DMS 273 (cell line): ENCODE measurements at regions not wholly inside any gene's neighbourhood (a gene's known extent, or its start where the extent isn't known, plus 50 kb on each side); places are given as distances from the start of the nearest gene placed in this dataset.
"Not testable (repeated sequence)": the region's sequence is repeated elsewhere in the genome, so short reads cannot be mapped to it uniquely, and the experiment has no call there.

Experiments used
- DNase-seq: peaks from one replicate; lab custom pipeline; 2025; ENCODE audit not compliant: unreplicated experiment; lab: John Stamatoyannopoulos, UW

DNA sequence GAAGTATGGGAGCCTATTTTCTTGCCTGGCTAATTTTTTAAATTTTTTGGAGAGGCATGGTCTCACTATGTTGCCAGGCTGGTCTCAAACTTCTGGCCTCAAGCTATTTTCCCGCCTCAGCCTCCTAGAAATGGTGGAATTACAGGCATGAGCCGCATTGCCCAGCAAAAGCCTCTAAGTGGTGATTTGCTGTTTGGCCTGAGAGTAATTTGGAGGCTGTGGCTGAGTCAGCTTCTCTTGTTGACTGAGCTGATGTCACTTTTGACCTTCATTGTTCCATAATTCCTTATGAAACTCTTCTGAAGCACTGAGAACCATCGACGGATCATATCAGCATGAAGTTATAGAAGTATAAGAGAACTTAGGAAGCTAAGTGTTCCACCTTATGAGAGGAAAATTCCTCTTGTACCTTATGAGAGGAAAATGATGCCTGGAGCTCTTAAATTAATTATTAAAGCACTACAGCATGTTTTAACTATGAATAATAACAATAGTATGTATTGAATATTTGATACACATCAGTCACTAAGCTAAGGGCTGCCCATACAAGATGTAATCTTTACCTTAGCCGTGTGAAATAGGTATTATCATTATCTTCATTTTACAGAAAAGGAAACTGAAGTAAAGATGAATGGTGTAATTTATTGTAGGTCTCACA, 220.8 kb upstream of the MON1B start:
- no peak for DNase-seq

DNA sequence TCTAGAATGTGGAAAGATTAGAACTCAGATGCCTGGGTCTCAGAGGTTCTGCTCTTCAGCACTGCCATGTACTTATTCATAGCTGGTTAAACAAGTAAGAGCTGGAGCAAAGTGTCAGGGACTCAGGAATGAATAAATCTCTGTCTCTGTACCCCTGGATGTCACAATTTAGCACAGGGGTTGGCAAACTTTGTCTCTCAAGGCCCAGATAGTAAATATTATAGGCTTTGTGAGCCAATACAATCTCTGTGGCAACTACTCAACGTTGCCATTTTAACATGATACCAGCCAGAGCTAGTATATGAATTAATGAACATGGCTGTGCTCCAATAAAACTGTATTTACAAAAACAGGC, 220.3 kb upstream of the MON1B start:
- DNase-seq = no peak

DNA sequence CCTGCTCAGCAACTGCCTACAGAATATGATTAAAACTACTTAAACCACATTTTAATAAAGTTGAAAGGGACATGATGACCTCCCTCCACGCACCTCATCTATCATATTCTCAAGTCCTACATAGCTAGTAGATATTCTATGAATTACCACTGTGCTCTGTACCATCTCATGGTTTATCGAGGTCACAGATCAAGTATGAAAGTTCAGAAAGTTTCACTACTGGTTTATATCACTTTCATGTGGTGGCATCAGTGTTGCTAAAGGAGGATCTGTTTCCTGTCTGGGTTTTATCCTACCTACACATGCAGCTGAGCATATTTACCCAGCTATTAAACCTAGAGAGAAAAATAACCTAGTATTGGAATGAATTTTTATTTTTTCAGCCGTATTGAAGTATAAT, 214.9 kb upstream of the MON1B start:
- no peak for DNase-seq

DNA sequence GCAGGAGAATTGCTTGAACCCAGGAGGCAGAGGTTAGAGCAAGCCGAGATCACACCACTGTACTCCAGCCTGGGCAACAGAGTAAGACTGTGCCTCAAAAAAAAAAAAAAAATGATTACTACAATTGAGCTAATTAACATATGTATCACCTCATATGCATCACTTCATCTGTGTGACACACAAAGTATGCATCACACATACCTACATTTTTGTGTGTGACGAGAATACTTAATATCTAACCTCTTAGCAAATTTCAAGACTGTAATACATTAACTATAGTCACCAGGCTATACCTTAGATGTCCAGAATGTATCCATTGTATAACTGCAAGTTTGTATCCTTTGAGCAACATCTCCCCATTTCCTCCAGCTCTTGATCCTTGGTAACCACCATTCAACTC, 214.2 kb upstream of the MON1B start:
- no peak for DNase-seq

DNA sequence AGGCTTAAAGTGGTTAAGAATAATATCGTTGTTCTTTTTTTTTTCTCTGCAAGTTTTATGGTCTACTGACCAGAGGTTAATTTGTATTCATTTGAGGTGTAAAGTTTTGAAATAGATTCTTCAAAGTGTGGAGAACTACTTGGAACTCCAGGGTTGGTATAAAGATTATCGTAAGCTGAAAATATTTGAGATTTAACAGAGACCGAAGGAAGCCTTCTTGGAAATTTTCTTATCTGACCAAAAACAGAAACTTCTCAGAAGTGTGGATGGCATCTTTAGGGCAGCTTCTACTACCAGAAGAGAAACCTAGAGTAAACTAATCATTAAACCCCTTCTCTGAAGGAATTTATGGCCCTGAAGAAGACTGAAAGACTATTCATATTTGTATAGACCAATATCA, 206.8 kb upstream of the MON1B start:
- no peak for DNase-seq

DNA sequence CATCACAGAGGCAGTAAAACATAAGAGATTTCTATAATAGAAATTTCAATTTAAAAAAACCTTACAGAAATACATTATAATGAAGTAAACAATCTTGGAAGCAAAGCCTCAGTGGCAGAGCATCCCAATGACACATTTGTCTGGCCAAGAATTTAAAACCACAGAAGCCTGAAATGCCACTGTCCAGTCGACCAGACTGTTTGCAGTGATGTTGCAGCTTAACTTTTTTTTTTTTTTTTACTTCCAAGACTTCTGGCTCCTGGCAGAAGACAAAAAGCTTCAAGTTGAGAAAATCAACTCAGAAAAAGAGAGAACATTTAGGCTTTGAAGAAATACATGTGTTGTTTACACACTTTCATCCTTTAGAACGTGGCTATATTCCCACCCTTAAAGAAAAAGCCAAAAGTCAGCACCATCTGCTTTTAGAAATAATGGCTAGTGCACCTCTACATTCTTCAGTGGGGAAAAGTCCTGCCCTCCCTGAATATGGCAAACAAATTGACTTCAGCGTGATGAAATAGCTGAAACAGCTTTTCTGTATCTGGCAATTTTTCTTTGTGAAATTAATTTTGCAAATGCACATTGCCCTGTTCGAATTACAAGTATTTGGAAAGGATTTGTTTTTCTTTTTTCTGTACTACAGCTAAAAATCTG, 205.5 kb upstream of the MON1B start:
- DNase-seq = no peak

DNA sequence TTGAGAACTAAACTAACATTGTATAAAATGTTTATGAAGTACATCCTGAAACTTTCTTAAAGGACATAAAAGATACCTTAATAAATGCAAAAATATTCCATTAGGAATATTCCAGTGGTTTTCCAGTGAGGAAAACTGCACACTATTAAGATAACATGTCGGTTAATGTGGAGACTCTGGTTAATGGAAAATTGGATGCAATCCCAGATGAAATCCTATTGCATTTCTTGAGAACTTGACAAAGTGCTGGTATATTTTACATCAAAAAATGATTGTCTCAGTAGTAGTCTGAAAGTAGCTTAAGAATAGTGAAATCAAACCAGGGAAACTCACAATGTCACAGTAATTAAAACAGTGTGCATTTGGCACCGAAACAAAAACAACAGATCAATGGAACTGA, 202.5 kb upstream of the MON1B start:
- DNase-seq = no peak

DNA sequence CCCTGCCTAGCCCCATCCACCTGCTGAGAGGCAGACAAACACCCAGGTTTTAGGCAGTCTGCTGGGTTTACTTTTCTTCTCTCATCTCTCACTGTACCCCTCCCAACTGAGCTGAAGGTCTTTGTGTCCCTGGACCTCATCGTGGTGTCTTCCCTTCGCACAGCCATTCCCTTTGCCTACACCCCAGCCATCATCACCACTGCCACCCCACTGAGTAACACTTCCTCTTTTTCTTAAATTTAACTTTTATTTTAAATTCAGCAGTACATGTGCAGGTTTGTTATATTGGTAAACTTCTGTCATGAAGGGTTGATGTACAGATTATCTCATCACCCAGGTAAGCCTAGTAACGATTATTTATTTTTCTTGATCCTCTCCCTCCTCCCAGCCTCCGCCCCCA, 188.3 kb upstream of the MON1B start:
- no peak for DNase-seq

DNA sequence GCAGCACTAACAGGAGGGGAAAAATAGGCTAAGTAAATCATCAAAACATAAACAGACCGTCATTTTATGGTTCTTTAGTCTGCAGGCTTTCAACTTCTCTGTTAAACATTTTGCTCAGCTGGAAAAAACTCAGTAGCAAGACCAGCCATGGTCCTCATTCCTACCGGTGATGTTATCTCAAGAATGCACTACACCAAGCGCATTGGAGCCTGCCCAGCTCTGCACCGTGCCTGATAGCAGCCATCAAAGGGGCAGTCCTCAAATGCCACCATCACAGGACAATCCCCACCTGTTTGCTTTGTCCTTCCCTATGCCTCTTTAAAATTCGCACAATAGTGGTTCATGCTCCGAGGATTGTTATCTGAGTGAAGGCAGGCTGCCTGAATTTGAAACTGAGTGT, 181.5 kb upstream of the MON1B start:
- no peak for DNase-seq

DNA sequence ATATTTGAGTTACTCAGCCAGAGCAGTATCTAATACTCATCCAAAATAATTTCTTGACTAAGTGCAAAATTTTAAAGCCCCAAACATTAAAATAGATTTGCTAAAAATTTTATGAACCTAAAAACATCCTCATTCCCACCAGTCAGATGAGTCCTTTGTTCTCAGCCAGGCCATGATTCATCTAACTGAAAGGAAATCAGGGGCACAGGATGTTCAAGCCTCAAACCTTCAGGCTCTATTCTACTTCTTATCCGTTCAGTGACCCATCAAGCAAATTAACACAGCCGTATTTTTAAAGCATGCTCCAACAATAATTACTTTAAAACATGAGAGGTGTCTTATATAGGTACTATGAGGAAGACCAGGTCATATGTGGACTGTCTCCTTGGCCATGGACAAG, 176.5 kb upstream of the MON1B start:
- DNase-seq = peak; percentile 20

DNA sequence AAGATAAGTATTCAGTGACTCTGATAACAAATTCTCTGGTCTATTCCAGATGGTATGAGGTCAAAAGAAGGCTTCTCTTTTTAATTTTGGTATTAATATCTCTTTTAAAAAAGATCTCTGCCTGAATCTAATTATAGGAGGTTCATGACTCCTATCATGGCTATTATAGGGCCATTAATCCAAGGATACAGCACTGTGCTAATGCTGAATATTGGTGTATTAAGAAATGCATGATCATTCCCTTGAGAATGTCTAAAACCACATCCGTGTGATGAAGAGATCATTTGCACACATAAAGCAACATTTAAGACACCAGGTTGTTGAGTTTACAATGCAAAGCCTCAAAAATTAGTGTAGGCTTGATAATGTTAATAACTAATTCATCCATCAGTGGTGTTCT, 160.4 kb upstream of the MON1B start:
- no peak for DNase-seq

DNA sequence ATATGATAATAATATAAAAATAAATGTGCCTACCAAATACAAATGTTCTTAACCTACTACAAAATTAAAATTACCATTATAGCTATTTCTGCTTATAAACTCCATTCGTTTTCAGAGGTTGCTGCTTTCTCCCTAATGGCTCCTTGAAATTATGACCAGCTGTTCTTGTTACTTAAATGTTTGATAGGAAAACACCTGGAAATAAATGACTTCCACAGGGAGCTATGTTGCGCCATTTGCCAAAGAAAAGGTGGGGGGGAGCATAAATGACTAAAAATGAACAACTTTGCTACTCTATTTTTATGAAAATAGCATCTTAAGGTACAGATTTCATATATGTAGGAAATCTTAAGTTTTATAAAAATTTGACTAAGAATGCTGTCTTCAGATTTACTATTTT, 157.5 kb upstream of the MON1B start:
- DNase-seq = no peak

DNA sequence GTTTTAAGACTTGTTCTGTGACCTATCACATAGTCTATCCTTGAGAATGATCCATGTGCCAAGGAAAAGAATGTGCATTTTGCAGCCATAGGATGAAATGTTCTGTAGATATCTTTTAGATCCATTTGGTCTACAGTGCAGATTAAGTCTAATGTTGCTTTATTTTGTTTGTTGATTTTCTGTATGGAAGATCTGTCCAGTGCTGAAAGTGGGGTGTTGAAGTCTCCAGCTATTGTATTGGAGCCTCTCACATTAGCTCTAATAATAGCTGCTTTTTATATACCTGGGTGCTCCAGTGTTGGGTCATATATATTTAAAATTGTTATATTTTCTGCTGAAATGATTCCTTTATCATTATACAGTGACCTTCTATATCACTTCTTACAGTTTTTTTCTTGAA, 155.6 kb upstream of the MON1B start:
- DNase-seq = no peak

DNA sequence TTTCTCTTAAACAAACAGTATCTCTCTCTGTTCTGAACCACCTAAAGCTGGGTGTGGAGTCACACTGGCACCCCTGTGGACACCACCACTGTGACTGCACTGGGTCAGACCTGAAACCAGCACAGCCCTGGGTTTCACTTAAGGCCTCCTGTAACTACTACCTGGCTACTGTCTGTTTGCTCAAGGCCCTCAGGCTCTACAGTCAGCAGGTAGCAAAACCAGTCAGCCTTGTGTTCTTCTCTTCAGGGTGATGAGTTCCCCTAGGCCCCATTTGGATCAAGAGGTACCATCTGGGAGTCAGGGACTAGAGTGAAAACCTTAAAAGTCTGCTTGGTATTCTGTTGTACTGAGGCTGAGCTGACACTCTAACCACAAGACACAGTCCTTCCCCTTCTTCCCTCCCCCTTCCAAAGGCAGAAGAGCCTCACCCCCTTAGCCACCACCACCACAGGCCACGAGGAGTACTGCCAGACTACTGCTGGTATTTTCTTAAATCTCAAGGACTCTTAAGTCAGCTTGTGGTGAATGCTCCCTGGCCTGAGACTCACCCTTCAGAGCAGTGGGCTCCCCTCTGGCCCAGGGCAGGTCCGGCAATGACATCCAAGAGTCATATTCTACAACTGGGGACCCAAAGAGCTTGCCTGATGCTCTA, 153.2 kb upstream of the MON1B start:
- DNase-seq = no peak

DNA sequence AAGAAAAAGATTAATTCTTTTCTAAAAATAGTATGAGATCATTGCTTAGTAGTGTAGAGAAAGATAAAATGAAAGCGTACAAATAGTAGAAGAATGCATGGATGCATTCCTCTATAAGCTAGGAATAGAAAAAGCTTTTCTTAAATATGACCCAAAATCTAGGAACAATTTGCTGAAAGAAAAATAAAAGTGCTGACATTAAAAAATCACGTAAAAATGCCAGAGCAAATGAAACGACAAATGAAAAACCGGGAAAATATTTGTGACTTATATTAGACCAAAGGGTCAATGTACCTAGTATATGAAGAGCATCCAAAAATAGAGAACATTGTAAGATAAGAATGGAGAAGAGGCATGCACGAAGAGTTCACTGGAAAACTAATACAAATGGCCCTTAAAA, 149.5 kb upstream of the MON1B start:
- DNase-seq = no peak

DNA sequence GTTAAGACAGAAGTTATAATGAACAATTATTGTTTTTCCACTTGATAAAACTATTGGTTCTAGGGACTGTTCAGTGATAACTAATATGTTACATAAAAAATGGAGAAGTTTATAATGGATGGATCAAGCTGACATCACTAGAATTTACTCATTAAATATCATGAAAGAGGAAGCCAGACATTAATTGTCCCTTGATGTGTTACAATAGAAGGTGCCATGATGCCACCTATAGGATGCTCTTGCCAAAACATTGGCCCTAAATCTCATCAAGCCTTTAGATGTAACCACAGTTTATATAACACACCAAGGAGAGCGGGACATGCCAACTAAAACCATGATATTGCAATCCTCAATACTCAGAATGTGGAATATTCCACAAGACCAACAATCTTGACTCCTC, 147.9 kb upstream of the MON1B start:
- DNase-seq = peak; percentile 72

DNA sequence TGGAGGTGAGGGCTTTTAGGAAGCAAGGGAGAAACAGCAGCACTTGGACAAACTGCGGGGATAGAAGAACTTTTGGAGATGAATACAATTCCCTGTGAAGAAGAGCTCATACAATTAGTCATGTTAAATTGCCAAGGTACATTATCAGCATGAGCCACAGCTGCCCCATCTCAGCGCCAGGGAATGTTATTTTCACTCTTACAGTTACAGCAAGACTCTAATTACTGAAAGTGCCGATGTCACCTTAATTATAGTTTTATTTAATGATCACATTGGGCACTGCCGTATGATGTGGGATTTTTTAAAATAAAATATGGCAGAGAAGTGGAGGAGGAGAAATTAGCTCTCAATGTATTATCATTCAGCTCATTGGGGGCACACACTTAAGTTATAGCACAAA, 144.8 kb upstream of the MON1B start:
- DNase-seq = no peak

DNA sequence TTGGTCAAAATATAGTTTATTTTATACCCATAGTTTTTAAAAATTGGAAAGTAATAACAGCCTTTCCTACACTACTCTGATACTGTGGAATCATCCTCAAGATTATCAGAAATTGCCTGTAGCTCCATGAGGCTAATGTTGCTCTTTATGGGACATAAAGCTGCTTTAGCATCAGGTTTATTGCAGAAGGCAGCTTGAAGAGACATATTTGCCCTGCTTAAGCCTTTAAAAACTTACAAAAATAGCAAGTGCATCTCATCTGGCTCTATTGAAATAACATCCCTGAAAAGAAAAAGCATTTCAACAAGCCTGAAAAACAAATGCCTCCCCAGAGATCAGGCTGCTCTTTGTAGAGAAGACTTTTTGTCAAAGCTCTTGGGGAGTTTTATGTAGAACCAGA, 142.9 kb upstream of the MON1B start:
- no peak for DNase-seq

DNA sequence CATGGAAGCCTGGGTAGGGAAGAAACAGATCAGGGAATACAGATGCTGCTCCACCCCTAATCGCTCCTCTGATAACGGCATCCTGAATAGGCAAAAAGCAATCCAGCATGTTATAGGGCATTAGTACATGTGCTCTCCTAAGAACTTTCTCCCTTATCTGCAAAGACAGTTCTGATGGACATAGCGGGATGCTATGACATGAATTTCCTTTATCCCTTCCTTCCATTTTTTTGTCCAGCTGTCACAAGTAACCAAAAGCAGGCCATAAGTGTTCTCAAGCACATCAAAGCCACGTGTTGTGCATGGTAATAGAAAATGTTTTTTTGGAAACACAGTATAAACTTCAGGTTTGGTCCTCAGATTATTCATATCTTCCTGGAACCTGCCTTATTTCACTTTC, 141.4 kb upstream of the MON1B start:
- no peak for DNase-seq

DNA sequence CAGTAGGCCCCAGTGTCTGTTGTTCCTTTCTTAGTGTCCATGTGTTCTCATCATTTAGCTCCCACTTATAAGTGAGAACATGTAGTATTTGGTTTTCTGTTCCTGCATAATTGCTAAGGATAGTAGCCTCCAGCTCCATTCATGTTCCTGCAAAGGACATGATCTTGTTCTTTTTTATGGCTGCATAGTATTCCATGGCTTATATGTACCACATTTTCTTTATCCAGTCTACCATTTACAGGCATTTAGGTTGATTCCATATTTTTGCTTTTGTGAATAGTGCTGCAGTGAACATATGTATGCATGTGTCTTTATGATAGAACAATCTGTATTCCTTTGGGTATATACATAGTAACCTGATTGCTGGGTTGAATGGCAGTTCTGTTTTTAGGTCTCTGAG, 134.4 kb upstream of the MON1B start:
- not testable (repeated sequence) for DNase-seq

DNA sequence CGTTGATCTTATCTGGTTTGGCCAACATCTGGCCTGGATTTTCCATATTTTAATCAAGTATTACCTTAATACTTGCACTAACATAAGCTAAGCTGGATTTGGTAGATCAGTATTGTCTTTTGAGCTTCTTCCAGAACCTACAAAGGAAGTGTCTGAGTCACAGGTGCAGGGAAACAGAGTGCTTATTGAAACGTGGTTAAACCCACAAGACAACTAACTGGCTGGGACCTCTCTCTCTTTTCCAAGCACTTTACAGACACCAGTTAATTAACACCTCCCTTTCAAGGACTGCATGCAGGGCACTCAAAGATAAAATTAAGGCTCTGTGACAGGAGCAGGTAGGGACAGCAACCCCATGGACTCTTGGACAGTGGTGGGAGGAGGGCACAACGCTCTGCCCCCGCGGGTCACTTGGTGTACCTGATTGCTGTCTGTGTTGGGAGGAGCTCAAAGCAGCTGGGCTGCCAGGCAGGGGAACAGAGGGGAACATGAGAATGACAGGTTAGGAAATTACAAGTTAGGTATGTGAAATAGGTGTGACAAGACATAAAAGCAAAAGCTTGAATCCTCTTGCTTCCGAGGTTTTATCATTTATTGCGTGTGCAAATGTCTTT, 133.7 kb upstream of the MON1B start:
- no peak for DNase-seq

DNA sequence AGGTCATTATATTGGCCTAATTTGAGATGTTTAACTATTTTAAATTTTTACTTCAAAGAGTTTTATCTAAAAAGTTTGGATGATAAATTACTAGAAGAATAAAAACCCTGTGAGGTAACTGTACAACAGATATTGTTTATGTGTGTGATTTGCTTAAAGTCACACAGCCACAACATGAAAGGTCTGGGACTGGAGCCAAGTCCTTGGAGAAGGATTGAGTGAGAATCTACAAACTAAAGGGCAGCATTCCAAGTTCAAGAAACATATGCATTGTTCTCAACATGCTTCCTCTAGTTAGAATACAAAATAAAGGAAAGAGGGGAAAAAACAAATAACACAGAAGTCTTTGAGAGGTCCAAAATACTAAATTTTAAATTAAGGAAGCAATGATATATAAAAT, 131.5 kb upstream of the MON1B start:
- DNase-seq = peak; percentile 47
